WI38 (cell line): ENCODE measurements at regions not wholly inside any gene's neighbourhood (a gene's known extent, or its start where the extent isn't known, plus 50 kb on each side); places are given as distances from the start of the nearest gene placed in this dataset.
"Not testable (repeated sequence)": the region's sequence is repeated elsewhere in the genome, so short reads cannot be mapped to it uniquely, and the experiment has no call there.

Source experiments
- H3K4me3 ChIP-seq: 2 replicates; pipeline ENCODE4 v1.5.1; 2011; ENCODE audit warnings: low read depth, mild to moderate bottlenecking, control low read depth, low read length
- TF ChIP-seq, protein P1 (sequence below): IDR thresholded peaks from 2 replicates; pipeline ENCODE4 v1.5.1; 2012; ENCODE audit warnings: low read depth, mild to moderate bottlenecking, control low read depth, low read length

DNA sequence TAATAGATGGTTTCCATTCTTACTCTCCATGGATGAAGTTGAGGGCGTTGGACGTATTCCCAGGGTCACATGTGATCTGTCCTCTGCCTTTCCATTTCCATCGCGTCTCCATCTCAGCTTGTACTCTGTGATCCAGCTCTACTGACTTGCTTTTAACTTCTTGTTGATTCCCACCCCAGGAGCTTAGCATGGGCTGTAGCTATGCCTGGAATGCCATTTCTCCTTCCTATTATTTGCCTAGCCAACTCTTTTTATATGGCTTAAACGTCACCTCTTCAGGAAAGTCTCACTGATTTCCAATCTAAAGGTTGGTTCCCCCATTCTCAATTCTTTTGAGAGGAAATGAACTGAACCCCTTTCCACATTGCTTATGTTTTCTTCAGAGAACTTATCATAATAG is 475.9 kb downstream of the XYLT1 start:
- no peak overlapping the region for H3K4me3 ChIP-seq
- TF ChIP-seq, protein P1, sequence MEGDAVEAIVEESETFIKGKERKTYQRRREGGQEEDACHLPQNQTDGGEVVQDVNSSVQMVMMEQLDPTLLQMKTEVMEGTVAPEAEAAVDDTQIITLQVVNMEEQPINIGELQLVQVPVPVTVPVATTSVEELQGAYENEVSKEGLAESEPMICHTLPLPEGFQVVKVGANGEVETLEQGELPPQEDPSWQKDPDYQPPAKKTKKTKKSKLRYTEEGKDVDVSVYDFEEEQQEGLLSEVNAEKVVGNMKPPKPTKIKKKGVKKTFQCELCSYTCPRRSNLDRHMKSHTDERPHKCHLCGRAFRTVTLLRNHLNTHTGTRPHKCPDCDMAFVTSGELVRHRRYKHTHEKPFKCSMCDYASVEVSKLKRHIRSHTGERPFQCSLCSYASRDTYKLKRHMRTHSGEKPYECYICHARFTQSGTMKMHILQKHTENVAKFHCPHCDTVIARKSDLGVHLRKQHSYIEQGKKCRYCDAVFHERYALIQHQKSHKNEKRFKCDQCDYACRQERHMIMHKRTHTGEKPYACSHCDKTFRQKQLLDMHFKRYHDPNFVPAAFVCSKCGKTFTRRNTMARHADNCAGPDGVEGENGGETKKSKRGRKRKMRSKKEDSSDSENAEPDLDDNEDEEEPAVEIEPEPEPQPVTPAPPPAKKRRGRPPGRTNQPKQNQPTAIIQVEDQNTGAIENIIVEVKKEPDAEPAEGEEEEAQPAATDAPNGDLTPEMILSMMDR, result no peak

DNA sequence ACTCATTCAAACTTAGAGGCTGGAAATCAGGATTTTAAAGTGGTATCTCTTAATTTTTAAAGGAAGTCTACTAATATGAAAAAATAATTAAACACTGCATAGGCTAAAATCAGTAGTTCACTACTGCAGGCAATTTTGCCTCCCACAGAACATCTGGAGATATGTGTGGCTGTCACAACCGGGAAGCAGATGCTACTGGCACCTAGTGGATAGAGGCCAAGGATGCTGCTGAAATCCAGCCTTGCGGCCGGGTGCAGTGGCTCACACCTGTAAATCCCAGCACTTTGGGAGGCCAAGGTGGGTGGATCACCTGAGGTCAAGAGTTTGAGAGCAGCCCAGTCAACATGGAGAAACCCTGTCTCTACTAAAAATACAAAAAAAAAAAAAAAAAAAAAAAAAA is 473.9 kb downstream of the XYLT1 start:
- no peak overlapping the region for H3K4me3 ChIP-seq
- TF ChIP-seq, protein P1, result no peak

DNA sequence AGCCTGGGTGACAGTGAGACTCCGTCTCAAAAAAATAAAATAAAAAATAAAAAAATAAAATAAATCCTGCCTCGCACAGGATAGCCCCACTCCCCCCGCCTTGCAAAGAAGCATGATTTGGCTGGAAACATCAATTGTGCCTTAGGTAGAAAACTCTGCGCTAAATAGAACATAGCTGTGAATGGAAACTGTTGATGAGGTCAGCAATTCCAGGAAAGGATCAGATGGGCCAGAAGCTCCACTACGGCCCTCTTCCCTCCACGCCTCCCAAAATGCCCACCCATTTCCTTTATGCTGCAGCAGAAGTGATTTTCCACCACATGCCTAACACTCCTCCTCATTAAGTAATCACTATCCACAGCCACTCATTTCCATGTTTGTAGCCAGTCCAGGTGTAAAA is 473.4 kb downstream of the XYLT1 start:
- TF ChIP-seq, protein P1, result no peak
- no peak overlapping the region for H3K4me3 ChIP-seq

DNA sequence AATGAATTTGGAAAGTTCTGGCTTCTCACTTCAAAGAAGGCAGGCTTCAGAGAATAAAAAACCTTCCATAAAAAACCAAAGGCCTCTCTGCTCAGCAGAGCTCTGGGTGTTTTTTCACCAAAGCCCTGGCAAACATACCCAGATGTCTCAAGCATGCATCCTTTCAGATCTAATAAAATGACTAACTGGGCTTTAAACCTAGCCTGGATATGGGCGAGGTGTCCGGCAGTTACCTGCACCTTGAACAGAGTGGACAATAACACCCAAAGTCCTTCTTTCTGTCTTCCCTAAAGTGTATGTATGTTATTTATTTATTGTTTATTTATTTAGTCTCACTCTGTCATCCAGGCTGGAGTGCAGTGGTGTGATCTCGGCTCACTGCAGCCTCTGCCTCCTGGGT is 469.3 kb downstream of the XYLT1 start:
- TF ChIP-seq, protein P1, result no peak
- no peak overlapping the region for H3K4me3 ChIP-seq

DNA sequence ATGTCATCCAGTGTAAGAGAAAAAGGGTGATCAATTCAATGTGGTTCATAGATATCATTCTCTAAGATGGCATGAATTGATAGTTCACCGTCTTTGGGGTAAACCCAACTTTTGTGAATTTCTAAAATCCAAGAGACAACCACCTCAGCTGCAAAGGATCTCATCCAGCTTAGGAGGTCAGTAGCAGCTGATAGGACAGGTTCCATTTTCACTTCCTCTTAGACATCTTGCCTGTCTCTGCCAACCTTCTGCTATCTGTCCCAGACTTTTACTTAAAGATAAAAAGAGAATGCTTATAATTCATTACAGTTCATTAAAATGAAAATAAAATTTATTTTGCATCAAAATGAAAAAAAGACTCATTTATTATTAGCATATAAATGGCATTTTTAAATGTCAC is 468.2 kb downstream of the XYLT1 start:
- TF ChIP-seq, protein P1, result no peak
- H3K4me3 ChIP-seq, result no peak overlapping the region

DNA sequence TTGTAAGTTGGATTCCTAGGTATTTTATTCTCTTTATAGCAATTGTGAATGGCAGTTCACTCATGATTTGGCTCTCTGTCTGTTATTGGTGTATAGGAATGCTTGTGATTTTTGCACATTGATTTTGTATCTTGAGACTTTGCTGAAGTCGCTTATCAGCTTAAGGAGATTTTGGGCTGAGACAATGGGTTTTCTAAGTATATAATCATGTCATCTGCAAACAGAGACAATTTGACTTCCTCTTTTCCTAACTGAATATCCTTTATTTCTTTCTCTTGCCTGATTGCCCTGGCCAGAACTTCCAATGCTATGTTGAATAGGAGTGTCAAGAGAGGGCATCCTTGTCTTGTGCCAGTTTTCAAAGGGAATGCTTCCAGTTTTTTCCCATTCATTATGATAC is 464.8 kb downstream of the XYLT1 start:
- not testable (repeated sequence) for H3K4me3 ChIP-seq

DNA sequence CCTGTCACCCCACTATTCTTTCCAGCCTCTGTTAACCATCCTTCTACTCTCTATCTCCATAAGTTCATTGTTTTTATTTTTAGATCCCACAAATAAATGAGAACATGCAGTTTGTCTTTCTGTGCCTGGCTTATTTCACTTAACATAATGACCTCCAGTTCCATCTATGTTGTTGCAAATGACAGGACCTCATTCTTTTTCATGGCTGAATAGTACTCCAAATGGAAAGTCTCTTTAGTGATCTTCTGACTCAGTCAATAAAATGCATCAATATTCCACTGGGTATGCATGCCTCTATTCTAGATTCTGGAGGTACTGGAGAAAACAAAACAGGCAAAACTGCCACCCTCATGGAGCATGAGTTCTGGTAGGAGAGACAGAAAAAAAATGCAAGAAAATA is 459.0 kb downstream of the XYLT1 start:
- TF ChIP-seq, protein P1, result no peak
- H3K4me3 ChIP-seq, result no peak overlapping the region

DNA sequence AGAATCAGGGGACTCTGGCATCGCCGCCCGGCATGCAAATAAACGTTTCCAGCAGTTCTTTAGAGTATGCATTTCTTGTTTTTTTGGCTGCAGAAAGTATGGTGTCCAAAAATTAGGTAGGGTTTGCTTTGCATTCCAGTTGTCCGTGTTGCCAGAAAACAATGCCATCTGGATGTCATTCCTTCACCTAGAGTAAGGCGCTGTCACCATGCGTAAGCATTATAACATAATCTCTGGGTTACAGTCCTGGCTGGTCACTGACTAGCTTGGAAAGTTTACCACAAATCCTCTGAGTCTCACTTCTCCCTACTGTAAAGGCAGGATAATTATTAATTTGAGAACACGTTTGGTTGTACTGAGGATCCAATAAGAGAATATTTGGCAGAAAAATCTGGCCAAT is 457.7 kb downstream of the XYLT1 start:
- TF ChIP-seq, protein P1, result no peak

More for the DNA sequence above, 457.7 kb downstream of the XYLT1 start:
- no peak overlapping the region for H3K4me3 ChIP-seq
